ENCODE measurements at regions not wholly inside any gene's neighbourhood (a gene's known extent, or its start where the extent isn't known, plus 50 kb on each side); places are given as distances from the start of the nearest gene placed in this dataset.
"Not testable (repeated sequence)": the region's sequence is repeated elsewhere in the genome, so short reads cannot be mapped to it uniquely, and the experiment has no call there.

- H3K4me1 ChIP-seq (ENCODE audit: control insufficient read depth, insufficient read depth, low read length) = no peaks in the 10 kb centered on the region
- no peaks in the 10 kb centered on the region for H3K27me3 ChIP-seq (ENCODE audit: control insufficient read depth, insufficient read depth, low read length)
- no peak overlapping the region for H3K9ac ChIP-seq (ENCODE audit: low read depth, low read length)
- H3K4me3 ChIP-seq (ENCODE audit: low read depth, low read length) = no peak overlapping the region
- H3K9me3 ChIP-seq (ENCODE audit: control insufficient read depth, insufficient read depth, low read length) = peaks cover 3% of the 10 kb centered on the region
- H3K36me3 ChIP-seq (ENCODE audit: control insufficient read depth, insufficient read depth, low read length) = no peaks in the 10 kb centered on the region
These were observed 763.8 kb downstream of the SLITRK5 start for GRCh38 chr13:88434953-88435352.

- H3K27me3 ChIP-seq (ENCODE audit: control insufficient read depth, insufficient read depth, low read length) = no peaks in the 10 kb centered on the region
- no peak overlapping the region for H3K9ac ChIP-seq (ENCODE audit: low read depth, low read length)
- no peaks in the 10 kb centered on the region for H3K4me1 ChIP-seq (ENCODE audit: control insufficient read depth, insufficient read depth, low read length)
- peaks cover 3% of the 10 kb centered on the region for H3K9me3 ChIP-seq (ENCODE audit: control insufficient read depth, insufficient read depth, low read length)
- H3K4me3 ChIP-seq (ENCODE audit: low read depth, low read length) = no peak overlapping the region
- H3K36me3 ChIP-seq (ENCODE audit: control insufficient read depth, insufficient read depth, low read length) = no peaks in the 10 kb centered on the region
These were observed 765.8 kb downstream of the SLITRK5 start for GRCh38 chr13:88436974-88437373.

- Histone ChIP-seq H3K27me3 (ENCODE audit: control insufficient read depth, insufficient read depth, low read length) (no peaks in the 10 kb centered on the region), H3K9me3 (ENCODE audit: control insufficient read depth, insufficient read depth, low read length) (peaks cover 3% of the 10 kb centered on the region), H3K4me3 (ENCODE audit: low read depth, low read length) (no peak overlapping the region), H3K4me1 (ENCODE audit: control insufficient read depth, insufficient read depth, low read length) (no peaks in the 10 kb centered on the region), H3K9ac (ENCODE audit: low read depth, low read length) (no peak overlapping the region), H3K36me3 (ENCODE audit: control insufficient read depth, insufficient read depth, low read length) (no peaks in the 10 kb centered on the region)
These were observed 779.3 kb downstream of the SLITRK5 start for GRCh38 chr13:88450515-88450914.

- Histone ChIP-seq H3K4me1 (ENCODE audit: control insufficient read depth, insufficient read depth, low read length) (peaks cover 9% of the 10 kb centered on the region), H3K36me3 (ENCODE audit: control insufficient read depth, insufficient read depth, low read length) (no peaks in the 10 kb centered on the region), H3K4me3 (ENCODE audit: low read depth, low read length) (no peak overlapping the region), H3K9ac (ENCODE audit: low read depth, low read length) (no peak overlapping the region), H3K27me3 (ENCODE audit: control insufficient read depth, insufficient read depth, low read length) (no peaks in the 10 kb centered on the region), H3K9me3 (ENCODE audit: control insufficient read depth, insufficient read depth, low read length) (no peaks in the 10 kb centered on the region)
These were observed 785.0 kb downstream of the SLITRK5 start for GRCh38 chr13:88456151-88456550.

GRCh38 chr13:88459331-88459730, 788.2 kb downstream of the SLITRK5 start:
- Histone ChIP-seq H3K4me1 (ENCODE audit: control insufficient read depth, insufficient read depth, low read length) (peaks cover 12% of the 10 kb centered on the region), H3K9me3 (ENCODE audit: control insufficient read depth, insufficient read depth, low read length) (no peaks in the 10 kb centered on the region), H3K27me3 (ENCODE audit: control insufficient read depth, insufficient read depth, low read length) (no peaks in the 10 kb centered on the region), H3K9ac (ENCODE audit: low read depth, low read length) (no peak overlapping the region), H3K4me3 (ENCODE audit: low read depth, low read length) (no peak overlapping the region), H3K36me3 (ENCODE audit: control insufficient read depth, insufficient read depth, low read length) (no peaks in the 10 kb centered on the region)

- H3K9me3 ChIP-seq (ENCODE audit: control insufficient read depth, insufficient read depth, low read length) = no peaks in the 10 kb centered on the region
- no peak overlapping the region for H3K4me3 ChIP-seq (ENCODE audit: low read depth, low read length)
- no peaks in the 10 kb centered on the region for H3K27me3 ChIP-seq (ENCODE audit: control insufficient read depth, insufficient read depth, low read length)
- no peak overlapping the region for H3K9ac ChIP-seq (ENCODE audit: low read depth, low read length)
- no peaks in the 10 kb centered on the region for H3K36me3 ChIP-seq (ENCODE audit: control insufficient read depth, insufficient read depth, low read length)
- peaks cover 12% of the 10 kb centered on the region for H3K4me1 ChIP-seq (ENCODE audit: control insufficient read depth, insufficient read depth, low read length)
These were observed 790.3 kb downstream of the SLITRK5 start for GRCh38 chr13:88461272-88462009.

- no peak overlapping the region for H3K4me3 ChIP-seq (ENCODE audit: low read depth, low read length)
- peaks cover 12% of the 10 kb centered on the region for H3K4me1 ChIP-seq (ENCODE audit: control insufficient read depth, insufficient read depth, low read length)
- no peak overlapping the region for H3K9ac ChIP-seq (ENCODE audit: low read depth, low read length)
- no peaks in the 10 kb centered on the region for H3K27me3 ChIP-seq (ENCODE audit: control insufficient read depth, insufficient read depth, low read length)
- no peaks in the 10 kb centered on the region for H3K9me3 ChIP-seq (ENCODE audit: control insufficient read depth, insufficient read depth, low read length)
- H3K36me3 ChIP-seq (ENCODE audit: control insufficient read depth, insufficient read depth, low read length) = no peaks in the 10 kb centered on the region
These were observed 793.7 kb downstream of the SLITRK5 start for GRCh38 chr13:88464851-88465250.

GRCh38 chr13:88472316-88472715, 801.1 kb downstream of the SLITRK5 start:
- H3K9ac ChIP-seq (ENCODE audit: low read depth, low read length) = no peak overlapping the region
- no peak overlapping the region for H3K4me3 ChIP-seq (ENCODE audit: low read depth, low read length)
- H3K9me3 ChIP-seq (ENCODE audit: control insufficient read depth, insufficient read depth, low read length) = no peaks in the 10 kb centered on the region
- no peaks in the 10 kb centered on the region for H3K4me1 ChIP-seq (ENCODE audit: control insufficient read depth, insufficient read depth, low read length)
- no peaks in the 10 kb centered on the region for H3K27me3 ChIP-seq (ENCODE audit: control insufficient read depth, insufficient read depth, low read length)
- H3K36me3 ChIP-seq (ENCODE audit: control insufficient read depth, insufficient read depth, low read length) = no peaks in the 10 kb centered on the region

- Histone ChIP-seq H3K4me1 (ENCODE audit: control insufficient read depth, insufficient read depth, low read length) (peaks cover 7% of the 10 kb centered on the region), H3K4me3 (ENCODE audit: low read depth, low read length) (no peak overlapping the region), H3K9ac (ENCODE audit: low read depth, low read length) (no peak overlapping the region), H3K9me3 (ENCODE audit: control insufficient read depth, insufficient read depth, low read length) (peaks cover 2% of the 10 kb centered on the region), H3K27me3 (ENCODE audit: control insufficient read depth, insufficient read depth, low read length) (no peaks in the 10 kb centered on the region), H3K36me3 (ENCODE audit: control insufficient read depth, insufficient read depth, low read length) (no peaks in the 10 kb centered on the region)
These were observed 812.0 kb downstream of the SLITRK5 start for GRCh38 chr13:88483202-88483601.

GRCh38 chr13:88507909-88508308, 836.7 kb downstream of the SLITRK5 start:
- no peaks in the 10 kb centered on the region for H3K27me3 ChIP-seq (ENCODE audit: control insufficient read depth, insufficient read depth, low read length)

GRCh38 chr13:88512993-88513392, 841.8 kb downstream of the SLITRK5 start:
- not testable (repeated sequence) for H3K27me3 ChIP-seq (ENCODE audit: control insufficient read depth, insufficient read depth, low read length); H3K4me3 ChIP-seq (ENCODE audit: low read depth, low read length); H3K9ac ChIP-seq (ENCODE audit: low read depth, low read length); H3K36me3 ChIP-seq (ENCODE audit: control insufficient read depth, insufficient read depth, low read length)
- Histone ChIP-seq H3K4me1 (ENCODE audit: control insufficient read depth, insufficient read depth, low read length) (peaks cover 13% of the 10 kb centered on the region), H3K9me3 (ENCODE audit: control insufficient read depth, insufficient read depth, low read length) (peaks cover 18% of the 10 kb centered on the region)

More at GRCh38 chr13:88507909-88508308, 836.7 kb downstream of the SLITRK5 start:
- peaks cover 13% of the 10 kb centered on the region for H3K4me1 ChIP-seq (ENCODE audit: control insufficient read depth, insufficient read depth, low read length)
- H3K36me3 ChIP-seq (ENCODE audit: control insufficient read depth, insufficient read depth, low read length) = peaks cover 3% of the 10 kb centered on the region
- H3K9me3 ChIP-seq (ENCODE audit: control insufficient read depth, insufficient read depth, low read length) = peaks cover 31% of the 10 kb centered on the region
- no peak overlapping the region for H3K4me3 ChIP-seq (ENCODE audit: low read depth, low read length)
- no peak overlapping the region for H3K9ac ChIP-seq (ENCODE audit: low read depth, low read length)

- no peak overlapping the region for H3K9ac ChIP-seq (ENCODE audit: low read depth, low read length)
- peaks cover 6% of the 10 kb centered on the region for H3K4me1 ChIP-seq (ENCODE audit: control insufficient read depth, insufficient read depth, low read length)
- H3K36me3 ChIP-seq (ENCODE audit: control insufficient read depth, insufficient read depth, low read length) = no peaks in the 10 kb centered on the region
- H3K27me3 ChIP-seq (ENCODE audit: control insufficient read depth, insufficient read depth, low read length) = no peaks in the 10 kb centered on the region
- no peak overlapping the region for H3K4me3 ChIP-seq (ENCODE audit: low read depth, low read length)
- peaks cover 9% of the 10 kb centered on the region for H3K9me3 ChIP-seq (ENCODE audit: control insufficient read depth, insufficient read depth, low read length)
These were observed 855.1 kb downstream of the SLITRK5 start for GRCh38 chr13:88526186-88526852.
